ENCODE measurements at regions not wholly inside any gene's neighbourhood (a gene's known extent, or its start where the extent isn't known, plus 50 kb on each side); places are given as distances from the start of the nearest gene placed in this dataset.

DNA sequence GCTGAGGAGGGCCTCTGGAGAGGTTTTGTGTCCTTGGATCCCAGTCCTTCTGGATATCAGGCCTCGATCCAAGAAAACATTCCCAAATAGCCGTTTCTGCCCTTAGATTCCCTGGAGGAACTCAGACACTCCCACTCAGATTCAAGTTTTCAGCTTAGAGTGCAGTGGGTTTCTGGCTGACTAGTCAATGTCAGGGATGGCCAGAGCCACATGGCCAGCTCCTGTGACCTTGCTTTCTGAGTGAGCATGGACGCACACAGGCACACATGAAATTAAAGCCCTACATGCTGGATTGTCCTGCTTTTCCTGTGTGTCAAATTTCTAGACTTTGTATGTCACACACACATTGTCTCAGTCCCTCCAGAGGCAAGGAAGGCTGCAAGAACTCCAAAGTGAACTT lies 86.2 kb downstream of the TNFAIP2 start:
- Mint-ChIP-seq H3K4me1 (ENCODE audit: unreplicated experiment) (peaks cover 16% of the 10 kb centered on the region), H3K27ac (no peak overlapping the region), H3K4me3 (no peak overlapping the region), H3K9me3 (peaks cover 5% of the 10 kb centered on the region), H3K36me3 (no peaks in the 10 kb centered on the region), H3K27me3 (peaks cover 34% of the 10 kb centered on the region)
- no peak for DNase-seq (ENCODE audit: extremely low spot score, unreplicated experiment)
- TF ChIP-seq, protein P1, sequence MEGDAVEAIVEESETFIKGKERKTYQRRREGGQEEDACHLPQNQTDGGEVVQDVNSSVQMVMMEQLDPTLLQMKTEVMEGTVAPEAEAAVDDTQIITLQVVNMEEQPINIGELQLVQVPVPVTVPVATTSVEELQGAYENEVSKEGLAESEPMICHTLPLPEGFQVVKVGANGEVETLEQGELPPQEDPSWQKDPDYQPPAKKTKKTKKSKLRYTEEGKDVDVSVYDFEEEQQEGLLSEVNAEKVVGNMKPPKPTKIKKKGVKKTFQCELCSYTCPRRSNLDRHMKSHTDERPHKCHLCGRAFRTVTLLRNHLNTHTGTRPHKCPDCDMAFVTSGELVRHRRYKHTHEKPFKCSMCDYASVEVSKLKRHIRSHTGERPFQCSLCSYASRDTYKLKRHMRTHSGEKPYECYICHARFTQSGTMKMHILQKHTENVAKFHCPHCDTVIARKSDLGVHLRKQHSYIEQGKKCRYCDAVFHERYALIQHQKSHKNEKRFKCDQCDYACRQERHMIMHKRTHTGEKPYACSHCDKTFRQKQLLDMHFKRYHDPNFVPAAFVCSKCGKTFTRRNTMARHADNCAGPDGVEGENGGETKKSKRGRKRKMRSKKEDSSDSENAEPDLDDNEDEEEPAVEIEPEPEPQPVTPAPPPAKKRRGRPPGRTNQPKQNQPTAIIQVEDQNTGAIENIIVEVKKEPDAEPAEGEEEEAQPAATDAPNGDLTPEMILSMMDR (conservative IDR thresholded peaks at IDR 0.05): no peak

DNA sequence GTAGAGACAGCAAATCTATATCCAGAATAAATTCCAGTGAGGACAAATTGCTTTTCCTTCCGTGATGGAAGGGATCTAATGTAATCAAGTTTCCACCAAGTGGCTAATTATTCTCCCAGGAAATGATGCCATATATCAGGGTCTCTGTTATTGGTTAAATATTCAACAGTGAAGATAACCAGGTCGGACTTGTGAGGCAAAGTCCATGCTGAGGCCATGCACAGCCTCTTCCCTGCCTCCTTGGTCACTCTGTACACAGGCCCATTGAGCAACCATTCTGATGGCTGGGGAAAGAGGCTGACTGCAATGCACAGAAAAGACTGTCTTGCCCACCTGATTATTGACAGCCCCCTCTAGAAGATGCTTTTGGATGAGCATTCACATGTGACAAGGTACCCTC lies 90.1 kb downstream of the TNFAIP2 start:
- no peak for DNase-seq (ENCODE audit: extremely low spot score, unreplicated experiment)

DNA sequence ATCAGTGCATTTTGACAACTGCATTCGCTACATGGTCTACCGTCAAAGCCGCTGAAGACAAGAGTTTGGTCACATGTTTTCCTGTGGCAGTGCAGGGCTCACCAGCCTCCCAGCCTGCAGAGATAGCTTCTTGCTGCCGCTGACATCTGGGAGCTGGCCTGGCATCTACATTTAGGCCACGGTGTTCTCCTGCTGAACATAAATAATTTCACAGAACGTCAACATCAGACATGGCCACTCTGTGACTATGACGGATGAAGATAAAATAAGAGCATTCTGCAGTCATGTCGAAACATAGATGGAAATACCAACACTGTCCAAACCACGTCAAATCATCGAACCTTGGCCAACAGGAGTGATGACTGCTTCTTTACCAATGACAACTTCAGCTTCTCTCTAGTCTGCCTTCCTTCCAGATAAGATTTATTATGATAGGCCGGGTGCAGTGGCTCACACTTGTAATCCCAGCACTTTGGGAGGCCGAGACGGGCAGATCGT lies 91.2 kb downstream of the TNFAIP2 start:
- Mint-ChIP-seq H3K4me3 (no peak overlapping the region), H3K9me3 (peaks cover 5% of the 10 kb centered on the region), H3K4me1 (ENCODE audit: unreplicated experiment) (peaks cover 4% of the 10 kb centered on the region), H3K36me3 (no peaks in the 10 kb centered on the region), H3K27ac (no peak overlapping the region), H3K27me3 (peaks cover 27% of the 10 kb centered on the region)
- TF ChIP-seq, protein P1 (conservative IDR thresholded peaks at IDR 0.05): no peak
- DNase-seq (ENCODE audit: extremely low spot score, unreplicated experiment): no peak

More for the DNA sequence above, 90.1 kb downstream of the TNFAIP2 start:
- Mint-ChIP-seq H3K27ac (no peak overlapping the region), H3K36me3 (no peaks in the 10 kb centered on the region), H3K27me3 (peaks cover 29% of the 10 kb centered on the region), H3K4me3 (no peak overlapping the region), H3K9me3 (peaks cover 5% of the 10 kb centered on the region), H3K4me1 (ENCODE audit: unreplicated experiment) (peaks cover 12% of the 10 kb centered on the region)
- TF ChIP-seq, protein P1 (conservative IDR thresholded peaks at IDR 0.05): no peak

DNA sequence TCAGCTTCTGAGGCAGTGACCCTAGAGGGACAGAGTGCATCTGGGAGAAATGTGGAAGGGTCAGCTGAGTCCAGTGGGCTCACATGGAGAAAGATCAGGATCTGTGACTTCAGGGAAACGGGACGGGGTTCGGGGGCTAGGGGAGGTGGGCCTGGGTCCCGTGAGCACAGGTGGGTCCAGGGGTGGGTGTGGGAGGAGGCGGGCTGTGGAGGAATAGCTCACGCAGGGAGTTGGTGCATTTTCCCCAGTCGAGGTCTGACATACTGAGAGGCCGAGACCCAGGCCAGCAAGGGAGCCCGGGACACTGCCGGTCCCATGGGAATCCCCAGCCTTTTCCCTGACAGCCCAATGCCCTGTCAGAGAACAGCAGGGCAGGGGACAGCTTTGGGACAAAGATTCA lies 93.1 kb downstream of the TNFAIP2 start:
- Mint-ChIP-seq H3K27me3 (peaks cover 29% of the 10 kb centered on the region), H3K4me1 (ENCODE audit: unreplicated experiment) (no peaks in the 10 kb centered on the region), H3K4me3 (no peak overlapping the region), H3K27ac (no peak overlapping the region), H3K9me3 (peaks cover 5% of the 10 kb centered on the region), H3K36me3 (no peaks in the 10 kb centered on the region)
- TF ChIP-seq, protein P1 (conservative IDR thresholded peaks at IDR 0.05): no peak
- no peak for DNase-seq (ENCODE audit: extremely low spot score, unreplicated experiment)

DNA sequence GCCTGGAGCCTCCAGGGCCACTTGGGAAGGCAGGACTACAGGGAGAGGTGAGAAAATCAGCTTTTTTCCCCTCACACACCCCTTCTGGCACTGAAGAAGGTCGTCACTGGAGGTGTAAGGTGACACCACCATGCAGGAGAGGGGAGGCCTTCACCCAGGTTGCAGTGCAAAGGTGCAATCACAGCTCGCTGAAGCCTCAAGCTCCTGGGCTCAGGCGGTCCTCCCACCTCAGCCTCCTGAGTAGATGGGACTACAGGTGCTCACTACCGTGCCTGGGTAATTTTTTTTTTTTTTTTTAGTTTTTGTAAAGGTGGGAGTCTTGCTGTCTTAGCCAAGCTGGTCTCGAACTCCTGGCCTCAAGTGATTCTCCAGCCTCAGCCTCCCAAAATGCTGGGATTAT lies 93.6 kb downstream of the TNFAIP2 start:
- H3K27me3 Mint-ChIP-seq: peaks cover 32% of the 10 kb centered on the region
- H3K4me3 Mint-ChIP-seq: no peak overlapping the region
- H3K9me3 Mint-ChIP-seq: peaks cover 5% of the 10 kb centered on the region
- TF ChIP-seq, protein P1 (conservative IDR thresholded peaks at IDR 0.05): no peak
- DNase-seq (ENCODE audit: extremely low spot score, unreplicated experiment): no peak
- H3K36me3 Mint-ChIP-seq: no peaks in the 10 kb centered on the region
- H3K4me1 Mint-ChIP-seq (ENCODE audit: unreplicated experiment): no peaks in the 10 kb centered on the region
- H3K27ac Mint-ChIP-seq: no peak overlapping the region

DNA sequence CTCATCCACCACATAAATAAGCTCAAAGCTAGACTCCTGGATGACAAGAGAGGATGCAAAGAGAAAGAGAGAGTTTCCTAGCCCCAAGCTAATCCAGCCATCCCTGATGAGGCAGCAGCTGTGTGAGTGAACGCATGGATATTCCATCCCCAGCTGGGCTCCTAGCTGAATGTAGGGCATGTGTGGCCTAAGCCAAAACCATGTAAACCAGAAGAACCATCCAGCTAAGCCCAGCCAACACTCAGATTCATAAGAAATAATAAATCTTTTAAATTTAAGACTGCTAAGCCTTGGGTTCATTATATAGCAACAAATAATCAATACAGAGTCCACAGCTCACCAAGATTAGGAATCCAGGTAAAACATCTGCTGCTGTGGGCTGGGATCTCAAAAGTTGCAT lies 94.3 kb downstream of the TNFAIP2 start:
- peaks cover 35% of the 10 kb centered on the region for H3K27me3 Mint-ChIP-seq
- H3K4me3 Mint-ChIP-seq: no peak overlapping the region

More for the DNA sequence above, 94.3 kb downstream of the TNFAIP2 start:
- DNase-seq (ENCODE audit: extremely low spot score, unreplicated experiment): no peak
- H3K4me1 Mint-ChIP-seq (ENCODE audit: unreplicated experiment): no peaks in the 10 kb centered on the region
- H3K36me3 Mint-ChIP-seq: no peaks in the 10 kb centered on the region
- H3K9me3 Mint-ChIP-seq: peaks cover 5% of the 10 kb centered on the region
- H3K27ac Mint-ChIP-seq: no peak overlapping the region
- TF ChIP-seq, protein P1 (conservative IDR thresholded peaks at IDR 0.05): no peak

Measured in type B pancreatic cell (in vitro differentiated cells).